HG02973 (cell line): ENCODE measurements at regions not wholly inside any gene's neighbourhood (a gene's known extent, or its start where the extent isn't known, plus 50 kb on each side); places are given as distances from the start of the nearest gene placed in this dataset.

Experiments used
- ATAC-seq: cut with Tn5 transposase; IDR thresholded peaks from one replicate; pipeline ENCODE4 v1.9.1; 2021; ENCODE audit warnings: moderate library complexity; ENCODE audit not compliant: unreplicated experiment

DNA sequence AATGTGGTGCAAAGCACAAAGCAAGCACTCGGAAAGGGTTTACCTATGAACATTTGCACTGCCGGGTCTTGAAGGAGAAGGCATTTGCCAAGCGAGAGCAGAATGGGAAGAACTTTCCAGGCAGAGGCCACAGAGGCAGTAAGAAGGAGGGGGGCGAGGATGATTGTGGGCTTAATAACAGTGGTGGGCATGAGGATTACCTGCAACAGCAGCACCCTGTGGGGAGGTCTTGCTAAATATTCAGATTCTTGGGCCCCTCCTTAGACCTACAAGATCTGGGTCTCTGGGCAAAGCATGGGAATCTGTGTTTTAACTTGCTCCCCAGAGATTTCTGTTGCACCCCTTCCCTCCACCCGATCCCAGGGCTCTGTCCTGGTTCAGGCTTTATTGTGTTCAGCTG, 75.1 kb upstream of the ZBED5 start:
- ATAC-seq, result no peak

DNA sequence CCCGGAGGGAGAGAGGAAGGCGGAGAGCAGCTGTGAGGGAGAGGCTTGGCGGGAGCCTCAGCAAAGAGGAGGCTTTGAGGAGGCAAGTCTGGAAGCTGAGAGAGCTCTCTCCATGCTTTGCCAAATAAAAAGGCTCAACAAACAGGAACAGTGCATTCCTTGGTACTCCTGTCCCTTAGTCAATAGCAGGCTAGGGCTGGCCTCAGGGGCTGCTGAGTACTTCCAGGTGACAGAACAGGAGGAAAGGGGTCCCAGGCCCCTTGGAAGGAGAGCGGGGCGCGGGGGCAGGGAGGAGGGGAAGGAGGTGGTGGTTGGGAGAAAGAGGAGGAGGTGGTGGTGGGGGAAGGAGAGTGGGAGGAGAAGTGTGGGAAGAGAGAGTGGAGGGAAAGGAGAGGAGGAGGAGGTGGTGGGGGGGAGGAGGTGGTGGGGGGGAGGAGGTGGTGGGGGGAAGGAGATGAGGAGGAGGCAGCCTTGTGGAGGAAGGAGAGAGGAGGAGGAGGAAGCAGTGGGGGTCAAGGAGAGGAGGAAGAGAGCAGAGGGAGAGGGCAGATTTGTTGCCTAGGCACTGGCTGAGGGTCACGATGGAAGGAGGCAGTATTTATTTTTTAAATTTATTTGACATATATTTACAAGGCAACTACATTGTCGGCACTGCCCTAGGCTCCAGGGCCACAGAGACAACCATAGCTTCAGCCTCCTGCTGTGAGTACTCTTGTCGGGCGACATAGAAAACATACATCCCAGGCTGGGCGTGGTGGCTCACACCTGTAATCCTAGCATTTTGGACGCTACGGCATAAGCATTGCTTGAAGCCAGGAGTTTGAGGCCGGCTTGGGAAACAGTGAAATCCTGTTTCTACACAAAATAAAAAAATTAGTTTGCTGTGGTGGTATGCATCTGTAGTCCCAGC, 74.2 kb upstream of the ZBED5 start:
- ATAC-seq, result no peak

DNA sequence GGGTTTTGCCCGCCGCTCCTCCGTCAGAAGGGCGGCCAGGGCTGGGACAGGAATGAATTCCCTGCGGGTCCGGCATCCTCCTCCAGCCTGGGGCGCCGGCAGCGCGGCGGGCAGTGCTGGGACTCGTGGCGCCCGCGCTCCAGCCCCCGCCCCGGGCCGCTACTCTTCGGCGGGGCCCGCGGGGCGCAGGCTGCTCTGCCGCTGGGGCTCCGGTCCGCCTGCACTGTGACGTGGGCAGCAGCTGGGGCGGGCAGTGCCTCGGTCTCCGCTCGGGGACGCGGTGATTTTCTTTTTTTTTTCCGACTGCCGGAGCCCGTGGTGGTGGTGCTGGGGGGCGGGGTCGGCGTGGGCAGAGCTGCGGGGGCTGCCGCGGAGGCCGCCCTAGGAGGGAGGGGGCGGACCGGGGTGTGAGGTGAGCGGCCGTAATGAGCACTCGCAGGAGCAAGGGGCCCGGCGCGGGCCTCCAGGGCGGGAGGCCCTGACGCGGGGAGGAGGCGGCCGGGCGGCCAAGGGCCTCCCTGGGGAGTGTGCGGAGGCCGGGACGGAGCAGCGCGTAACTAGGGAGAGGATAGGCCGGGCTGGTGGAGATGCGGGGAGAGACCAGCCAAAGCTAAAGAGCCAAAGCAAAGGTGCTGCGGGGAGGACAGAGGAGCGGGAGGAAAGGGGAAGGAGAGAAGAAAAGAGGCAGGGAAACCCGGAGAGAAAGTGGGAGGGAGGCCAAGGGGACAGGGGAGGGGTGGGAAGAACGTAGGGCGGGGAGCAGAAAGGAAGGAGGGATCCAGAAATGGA, 73.3 kb upstream of the ZBED5 start:
- ATAC-seq, result no peak

DNA sequence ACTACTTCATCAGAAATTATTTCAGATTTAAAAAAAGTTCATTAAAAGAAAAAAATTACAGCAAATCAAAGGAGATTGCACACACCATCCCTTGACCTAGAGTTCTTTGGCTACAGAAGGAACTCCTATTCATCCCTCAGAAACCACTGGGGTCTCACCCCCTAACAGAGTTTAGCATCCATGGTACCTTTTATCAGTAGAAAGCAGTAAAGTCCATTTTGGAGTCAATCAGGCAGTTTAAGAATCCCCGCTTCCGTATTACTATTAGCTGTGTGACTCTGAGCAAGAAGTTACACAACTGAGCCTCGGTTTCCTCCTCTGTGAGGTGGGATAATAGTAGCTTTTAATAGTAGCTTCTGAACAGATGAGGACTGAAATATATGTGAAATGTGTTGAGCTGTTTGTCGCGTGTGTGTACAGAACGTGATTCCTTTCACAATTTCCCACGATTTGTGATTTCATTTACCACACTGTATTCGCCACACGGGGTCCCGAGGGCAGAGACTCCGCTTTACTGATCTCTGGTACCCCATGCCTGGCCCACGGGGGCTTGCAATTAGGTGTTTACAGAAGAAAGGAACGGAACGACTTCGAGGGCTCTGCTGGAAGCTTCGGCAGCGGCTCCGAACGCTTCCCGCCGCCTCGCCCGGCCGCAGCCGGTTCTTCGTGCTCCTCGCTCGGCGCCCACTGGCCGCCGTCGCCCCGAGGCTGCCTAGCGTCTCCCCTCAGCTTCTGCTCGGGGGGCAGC, 72.5 kb upstream of the ZBED5 start:
- ATAC-seq, result no peak

DNA sequence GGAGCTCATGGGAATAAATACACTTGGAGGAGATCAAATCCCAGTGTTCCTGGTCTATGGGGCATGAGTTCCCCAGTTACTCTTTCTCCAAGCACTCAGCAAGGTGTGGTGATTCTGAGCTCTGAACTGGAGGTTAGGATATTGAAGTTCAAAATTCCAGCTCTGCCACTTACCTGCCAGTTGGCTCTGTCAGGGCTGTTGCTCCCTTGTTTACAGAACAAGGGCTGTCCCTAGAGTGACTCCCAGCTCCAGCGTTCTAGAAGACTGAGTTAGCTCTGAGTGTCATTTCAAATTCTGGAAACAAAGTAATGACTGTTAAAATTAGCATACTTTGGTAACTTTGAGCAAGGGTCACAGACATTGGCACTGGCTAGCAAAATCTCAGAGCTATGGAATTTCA, 69.7 kb upstream of the ZBED5 start:
- ATAC-seq, result no peak

DNA sequence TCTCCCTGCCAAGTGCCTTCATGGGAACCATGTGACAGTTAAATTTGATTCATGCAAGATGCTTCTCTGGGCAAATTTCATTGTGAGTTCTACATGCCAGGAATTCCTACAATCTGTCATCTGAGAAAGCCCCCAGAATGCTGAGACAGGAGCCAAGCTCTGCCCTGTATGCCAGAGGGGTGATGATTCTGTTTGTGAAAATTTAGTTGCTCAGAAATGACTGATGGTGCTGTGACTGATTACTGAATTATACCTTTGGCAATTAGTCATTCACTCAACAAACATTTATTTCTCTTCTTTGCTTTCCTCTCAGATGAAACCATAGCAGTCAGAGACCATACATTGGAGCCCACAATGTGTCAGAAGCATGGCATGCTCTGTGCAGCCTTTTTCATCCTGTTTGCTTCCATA, 69.0 kb upstream of the ZBED5 start:
- no peak for ATAC-seq

DNA sequence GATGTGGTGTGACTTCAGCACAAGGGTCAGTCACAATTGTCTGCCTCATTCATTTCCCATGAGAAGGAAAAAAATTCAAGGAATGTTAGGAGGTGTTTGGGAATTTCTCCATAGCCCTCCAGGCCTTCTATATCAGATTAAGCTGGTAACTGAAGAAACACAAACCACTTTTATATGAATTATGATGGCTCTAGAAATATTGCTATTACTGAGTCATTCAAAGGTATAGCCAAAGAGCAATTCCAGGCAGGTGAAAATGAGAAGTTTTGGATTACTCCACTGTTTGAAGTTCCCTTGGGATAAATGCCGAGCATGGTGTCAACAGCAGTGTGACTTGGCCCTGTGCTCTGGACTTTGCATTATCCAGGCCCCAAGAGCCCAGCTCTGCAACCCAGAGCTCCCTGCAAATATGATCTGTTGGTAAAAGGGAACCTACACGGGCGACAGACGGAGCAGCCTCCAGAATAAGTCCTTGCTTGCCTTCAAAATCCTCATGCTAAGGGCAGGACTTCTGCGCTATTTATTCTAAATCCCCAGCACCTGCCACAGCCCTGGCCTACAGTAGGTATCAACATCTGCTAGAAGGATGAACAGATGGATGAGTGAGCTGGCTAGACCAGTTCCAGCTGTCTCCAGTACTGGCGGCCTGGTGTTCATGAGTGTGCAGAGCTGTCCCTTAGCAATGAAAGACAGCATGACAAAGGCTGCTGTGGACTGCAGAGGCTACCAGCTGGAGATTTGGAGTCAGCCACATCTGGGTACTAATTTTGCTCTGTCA, 67.5 kb upstream of the ZBED5 start:
- no peak for ATAC-seq

DNA sequence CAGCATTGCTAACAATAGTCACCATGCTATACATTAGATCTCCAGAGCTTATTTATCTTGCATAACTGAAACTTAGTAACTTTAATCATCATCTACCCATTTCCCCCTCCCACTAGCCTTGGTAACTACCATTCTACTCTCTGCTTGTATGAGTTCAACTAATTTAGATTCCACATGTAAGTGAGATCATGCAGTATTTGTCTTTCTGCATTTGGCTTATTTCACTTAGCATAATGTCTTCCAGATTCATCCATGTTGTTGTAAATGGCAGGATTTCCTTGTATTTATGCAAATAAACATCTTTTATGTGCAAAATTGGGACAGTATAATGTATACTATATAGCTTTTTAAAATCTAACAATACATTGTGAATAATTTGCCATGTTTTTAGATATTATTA, 66.0 kb upstream of the ZBED5 start:
- no peak for ATAC-seq

DNA sequence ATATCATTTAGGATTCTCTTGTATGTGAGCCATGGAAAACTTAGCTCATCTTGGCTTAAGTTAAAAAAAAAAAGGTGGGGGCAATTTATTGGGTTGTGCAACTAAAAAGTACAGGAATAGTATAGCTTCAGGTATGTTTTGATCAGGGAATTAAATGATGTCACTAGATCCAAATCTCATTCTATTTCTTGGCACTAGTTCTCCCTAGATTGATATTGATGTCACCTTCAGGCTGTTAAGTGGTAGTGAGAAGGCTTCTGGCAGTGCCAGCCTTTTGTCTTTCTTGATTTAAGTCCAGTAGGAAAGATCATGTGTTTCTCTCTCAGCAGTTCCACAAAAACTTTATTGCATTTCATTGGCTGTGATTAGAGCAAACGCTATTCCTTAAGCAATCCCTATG, 65.0 kb upstream of the ZBED5 start:
- ATAC-seq, result no peak

DNA sequence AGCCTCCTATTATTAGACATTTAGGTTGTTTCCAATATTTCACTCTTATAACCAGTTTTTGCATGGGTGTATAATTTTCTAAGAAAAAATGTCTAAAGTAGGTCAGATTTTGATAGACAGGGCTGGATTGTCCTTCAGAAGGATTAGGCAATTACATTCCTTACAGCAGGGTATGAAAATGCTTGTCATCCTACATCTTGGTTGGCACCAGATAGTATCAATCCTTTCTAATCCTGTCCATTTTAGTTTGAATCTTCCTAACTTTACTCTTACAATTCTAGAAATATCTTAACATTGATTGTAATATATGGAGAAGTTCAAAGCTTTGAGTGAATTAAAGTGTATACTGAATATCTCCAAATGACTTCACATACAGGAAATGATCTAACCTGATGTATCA, 63.0 kb upstream of the ZBED5 start:
- ATAC-seq, result no peak

DNA sequence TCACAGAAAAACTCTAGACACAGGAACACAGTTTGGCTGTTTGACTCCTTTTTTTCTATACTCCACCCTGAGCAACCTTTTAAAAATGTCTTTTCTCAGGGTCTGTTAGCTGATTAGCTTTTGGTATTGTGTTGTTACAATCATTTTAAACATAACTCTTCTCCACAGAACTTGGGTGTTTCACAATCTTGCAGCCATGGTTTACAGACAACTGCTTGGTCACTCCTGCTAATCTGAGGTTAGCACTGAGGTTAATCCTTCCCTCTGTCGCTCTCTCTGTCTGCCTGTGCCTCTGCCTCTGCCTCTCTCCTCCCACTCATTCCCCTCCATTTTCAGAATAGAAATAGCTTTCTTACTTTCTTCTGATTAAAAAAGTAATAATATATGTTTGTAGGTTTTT, 62.4 kb upstream of the ZBED5 start:
- no peak for ATAC-seq

DNA sequence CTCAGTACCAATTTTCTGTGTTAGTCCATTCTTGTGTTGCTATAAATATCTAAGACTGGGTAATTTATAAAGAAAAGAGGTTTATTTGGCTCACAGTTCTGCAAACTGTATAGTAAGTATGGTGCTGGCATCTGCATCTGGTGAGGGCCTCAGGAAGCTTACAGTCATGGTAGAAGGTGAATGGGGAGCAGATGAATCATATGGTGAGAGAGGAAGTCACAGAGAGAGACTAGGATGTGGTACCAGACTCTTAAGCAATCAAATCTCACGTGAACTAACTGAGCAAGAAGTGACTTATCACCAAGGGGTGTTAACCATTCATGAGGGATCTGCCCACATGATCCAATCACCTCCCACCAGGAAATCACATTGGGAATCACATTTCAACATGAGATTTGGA, 60.8 kb upstream of the ZBED5 start:
- no peak for ATAC-seq

DNA sequence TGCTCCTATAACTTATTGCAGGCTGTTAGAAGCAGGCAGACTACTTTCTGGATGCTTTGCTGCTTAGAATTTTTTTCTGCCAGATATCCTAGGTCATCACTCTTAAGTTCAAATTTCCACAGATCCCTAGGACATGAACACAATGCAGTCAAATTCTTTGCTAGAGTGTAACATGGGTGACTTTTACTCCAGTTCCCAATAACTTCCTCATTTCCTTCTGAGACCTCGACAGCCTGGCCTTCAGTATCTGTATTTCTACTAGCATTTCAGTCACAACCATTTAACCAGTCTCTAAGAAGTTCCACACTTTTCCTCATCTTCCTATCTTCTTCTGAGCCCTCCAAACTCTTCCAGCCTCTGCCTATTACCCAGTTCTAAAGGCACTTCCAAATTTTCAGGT, 60.4 kb upstream of the ZBED5 start:
- no peak for ATAC-seq

DNA sequence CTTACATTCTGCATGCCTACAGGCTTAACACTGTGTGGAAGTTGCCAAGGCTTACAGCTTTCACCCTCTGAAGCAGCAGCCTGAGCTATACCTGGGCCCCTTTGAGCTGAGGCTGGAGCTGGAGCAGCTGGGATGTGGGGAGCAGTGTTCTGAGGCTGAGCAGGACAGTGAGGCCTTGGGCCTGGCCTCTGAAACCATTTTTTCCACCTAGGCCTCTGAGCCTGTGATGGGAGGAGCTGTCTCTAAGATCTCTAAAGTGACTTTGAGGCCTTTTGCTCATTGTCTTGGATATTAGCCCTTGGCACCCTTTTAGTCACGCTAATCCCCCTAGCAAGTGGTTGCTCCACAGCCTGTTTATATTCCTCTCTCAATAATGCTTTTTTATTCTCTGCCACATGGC, 59.9 kb upstream of the ZBED5 start:
- ATAC-seq, result no peak

DNA sequence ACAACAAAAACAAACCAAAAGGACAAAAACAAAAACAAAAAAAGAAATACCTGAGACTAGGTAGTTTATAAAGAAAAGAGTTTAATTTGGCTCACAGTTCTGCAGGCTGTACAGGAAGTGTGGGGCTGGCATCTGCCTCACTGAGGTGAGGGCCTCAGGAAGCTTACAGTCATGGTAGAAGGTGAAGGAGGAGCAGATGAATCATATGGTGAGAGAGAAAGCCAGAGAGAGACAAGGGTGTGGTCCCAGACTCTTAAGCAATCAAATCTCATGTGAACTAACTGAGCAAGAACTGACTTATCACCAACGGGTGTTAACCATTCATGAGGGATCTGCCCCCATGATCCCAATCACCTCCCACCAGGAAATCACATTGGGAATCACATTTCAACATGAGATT, 58.8 kb upstream of the ZBED5 start:
- ATAC-seq, result no peak

DNA sequence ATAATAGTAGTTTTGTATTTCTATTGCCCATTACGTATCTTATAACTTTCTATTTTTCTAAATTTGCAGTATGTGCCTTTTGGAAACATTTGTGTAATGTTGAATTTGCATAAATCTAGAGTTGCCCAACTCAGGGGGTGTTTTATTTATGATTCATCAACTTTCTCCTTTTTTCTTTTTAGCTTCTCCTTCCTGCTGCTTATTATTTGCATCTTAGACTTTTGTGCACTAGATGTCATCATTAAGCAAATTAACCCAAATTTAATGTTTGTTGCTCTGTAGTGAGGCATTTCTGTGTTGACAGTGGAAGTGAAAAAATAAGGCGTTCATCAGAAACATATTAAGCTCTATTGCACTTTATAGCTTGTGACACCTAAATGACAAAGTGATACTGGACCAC, 56.2 kb upstream of the ZBED5 start:
- no peak for ATAC-seq

DNA sequence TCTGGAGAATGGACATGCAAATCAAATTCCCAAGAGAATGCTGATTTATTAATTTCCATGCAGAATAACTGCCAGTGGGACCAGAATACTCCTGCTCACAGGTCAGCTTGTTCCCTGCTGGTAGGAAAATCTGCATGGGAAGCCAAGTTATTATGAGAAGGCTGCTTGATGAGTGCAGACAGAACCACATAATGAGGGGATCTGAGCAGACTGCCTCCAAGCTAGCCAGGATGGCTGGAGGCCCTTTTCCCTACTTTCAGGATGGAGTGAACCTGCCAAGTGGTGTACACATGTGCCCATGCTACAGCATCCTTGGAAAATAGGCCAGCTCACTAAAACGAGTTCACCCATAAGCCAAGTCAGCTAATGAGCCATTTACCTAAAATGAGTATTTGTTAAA, 55.2 kb upstream of the ZBED5 start:
- ATAC-seq, result no peak

DNA sequence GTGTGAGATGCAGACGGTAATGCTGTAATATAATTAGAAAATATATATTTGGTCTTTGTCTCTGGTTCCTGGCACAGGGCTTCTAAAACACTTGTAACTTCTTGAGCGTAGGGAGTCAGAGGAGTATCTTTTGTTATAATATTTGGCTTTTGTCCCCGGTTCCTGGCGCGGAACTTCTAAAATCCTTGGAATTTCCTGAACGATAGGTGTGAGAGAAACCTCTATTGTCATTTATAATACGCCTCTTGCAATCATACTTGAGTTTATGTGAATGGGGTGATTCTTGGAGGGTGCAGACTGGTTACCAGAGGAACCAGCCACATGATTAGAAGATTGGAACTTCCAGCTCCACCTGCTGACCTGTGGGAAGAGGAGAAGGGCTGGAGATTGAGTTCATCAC, 54.1 kb upstream of the ZBED5 start:
- no peak for ATAC-seq

DNA sequence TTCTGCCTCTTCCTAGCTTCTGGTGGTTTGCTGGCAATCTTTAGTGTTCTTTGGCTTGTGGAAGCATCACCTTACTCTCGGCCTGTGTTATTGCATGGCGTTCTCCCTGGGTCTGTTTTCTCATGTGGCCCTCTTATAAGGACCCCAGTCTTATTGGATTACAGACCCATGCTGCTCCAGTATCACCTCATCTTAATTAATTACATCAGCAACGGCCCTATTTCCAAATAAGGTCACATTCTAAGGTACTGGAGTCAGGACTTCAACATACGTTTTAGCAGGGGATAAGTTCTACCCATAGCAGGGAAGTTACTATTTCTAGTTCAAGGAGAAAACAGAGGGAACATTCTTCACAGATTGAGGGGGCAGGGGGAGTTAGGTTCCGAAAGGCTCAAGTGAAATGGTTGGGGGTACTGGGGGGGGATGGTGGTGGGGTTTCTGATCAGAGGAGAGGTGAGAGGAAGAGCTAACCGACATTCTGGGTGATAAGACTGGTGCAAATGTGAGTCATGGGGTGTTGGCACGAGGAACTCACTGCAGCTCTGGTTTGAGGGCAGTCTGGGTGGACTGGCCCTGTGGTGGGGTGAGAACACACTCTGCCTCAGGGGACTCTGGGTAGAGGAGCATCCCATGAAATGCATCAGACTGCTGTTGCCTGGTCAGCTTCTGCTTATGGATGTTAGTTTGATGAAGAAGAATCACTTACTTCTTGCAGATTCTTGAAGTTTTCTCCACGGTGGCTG, 51.5 kb upstream of the ZBED5 start:
- no peak for ATAC-seq
